IMR-90 (cell line): ENCODE measurements at regions not wholly inside any gene's neighbourhood (a gene's known extent, or its start where the extent isn't known, plus 50 kb on each side); places are given as distances from the start of the nearest gene placed in this dataset.

Experiments used
- ATAC-seq: fragments of 200-7000 bp; cut with Tn5 transposase; 2 replicates; pipeline ENCODE4 v1.9.1; 2020; ENCODE audit warnings: low read depth, mild to moderate bottlenecking, moderate library complexity
- BruUV-seq: library from RNA; stranded (reverse); fragments of 400-500 nt; replicated peaks from 2 replicates; lab custom pipeline; 2021; lab: Mats Ljungman, UMichigan
- CTCF ChIA-PET: fragments of 300-600 bp; formaldehyde crosslinking; extraction: SDS; loops from one replicate; lab custom pipeline; 2021; ENCODE audit warnings: antibody characterized with exemption; lab: Yijun Ruan, JAX
- POLR2A ChIA-PET: fragments of 300-600 bp; sonication (Branson Sonifier 250); formaldehyde crosslinking; loops from one replicate; lab custom pipeline; 2022; ENCODE audit warnings: antibody characterized with exemption; ENCODE audit not compliant: unreplicated experiment; lab: Charles Lee
- DNase-seq: peaks from one replicate; pipeline ENCODE4 v3.0.0; 2013
- H2AFZ ChIP-seq: replicated peaks from 2 replicates; pipeline ENCODE3; 2013; ENCODE audit warnings: low read length, mild to moderate bottlenecking; ENCODE audit not compliant: poor library complexity
- H2AK5ac ChIP-seq: 2 replicates; pipeline ENCODE4 v1.6.1; 2013; ENCODE audit warnings: low read depth, low read length, inconsistent platforms
- H2AK9ac ChIP-seq: replicated peaks from 2 replicates; pipeline ENCODE3; 2013; ENCODE audit warnings: mild to moderate bottlenecking, low read depth, low read length, moderate library complexity; ENCODE audit not compliant: poor library complexity
- H2BK120ac ChIP-seq: 2 replicates; pipeline ENCODE4 v1.6.1; 2013; ENCODE audit warnings: low read depth, low read length, inconsistent platforms
- H2BK15ac ChIP-seq: 3 replicates; pipeline ENCODE4 v1.6.1; 2013; ENCODE audit warnings: low read depth, low read length, inconsistent platforms
- H2BK20ac ChIP-seq: 2 replicates; pipeline ENCODE4 v1.6.1; 2013; ENCODE audit warnings: low read depth, mild to moderate bottlenecking, inconsistent platforms, low read length, moderate library complexity
- H2BK5ac ChIP-seq: 2 replicates; pipeline ENCODE4 v1.6.1; 2013; ENCODE audit warnings: mild to moderate bottlenecking, low read depth, low read length, inconsistent platforms; ENCODE audit not compliant: poor library complexity, severe bottlenecking
- H3K14ac ChIP-seq: replicated peaks from 2 replicates; pipeline ENCODE4 v1.6.1; 2013; ENCODE audit warnings: low read depth, low read length, inconsistent platforms
- H3K18ac ChIP-seq: 2 replicates; pipeline ENCODE4 v1.6.1; 2013; ENCODE audit warnings: low read depth, low read length, control low read depth
- H3K23ac ChIP-seq: 2 replicates; pipeline ENCODE4 v1.6.1; 2013; ENCODE audit warnings: low read depth, low read length, inconsistent platforms
- H3K27ac ChIP-seq: 2 replicates; pipeline ENCODE4 v1.5.1; 2013; ENCODE audit warnings: mild to moderate bottlenecking, control low read depth, low read length; ENCODE audit not compliant: insufficient read depth
- H3K27me3 ChIP-seq: 2 replicates; pipeline ENCODE4 v1.6.1; 2013; ENCODE audit warnings: low read length; ENCODE audit not compliant: control insufficient read depth, insufficient read depth
- H3K36me3 ChIP-seq: 2 replicates; pipeline ENCODE4 v1.6.1; 2013; ENCODE audit warnings: low read length, mixed read lengths; ENCODE audit not compliant: control insufficient read depth, insufficient read depth
- H3K4ac ChIP-seq: 2 replicates; pipeline ENCODE4 v1.6.1; 2013; ENCODE audit warnings: low read depth, low read length, inconsistent platforms
- H3K4me1 ChIP-seq: 2 replicates; pipeline ENCODE4 v1.6.1; 2013; ENCODE audit warnings: low read length, mixed read lengths; ENCODE audit not compliant: control insufficient read depth, insufficient read depth
- H3K4me2 ChIP-seq: 2 replicates; pipeline ENCODE4 v1.6.1; 2013; ENCODE audit warnings: low read depth, mild to moderate bottlenecking, control low read depth, low read length, moderate library complexity
- H3K4me3 ChIP-seq: 2 replicates; pipeline ENCODE4 v1.5.1; 2013; ENCODE audit warnings: low read depth, mild to moderate bottlenecking, control low read depth, low read length, moderate library complexity; ENCODE audit not compliant: insufficient read depth
- H3K56ac ChIP-seq: 2 replicates; pipeline ENCODE4 v1.6.1; 2013; ENCODE audit warnings: low read length, inconsistent platforms; ENCODE audit not compliant: insufficient read depth; ENCODE audit errors: extremely low read depth
- H3K79me1 ChIP-seq, 2 experiments: 2 replicates each; pipeline ENCODE4 v1.6.1; 2013; ENCODE audit warnings: low read length in 2 of 2, inconsistent platforms in 1 of 2, low read depth in 1 of 2
- H3K9ac ChIP-seq: 2 replicates; pipeline ENCODE4 v1.6.1; 2013; ENCODE audit warnings: low read depth, low read length, control low read depth
- H3K9me1 ChIP-seq: 2 replicates; pipeline ENCODE4 v1.6.1; 2013; ENCODE audit warnings: low read length, inconsistent platforms; ENCODE audit not compliant: insufficient read depth
- H3K9me3 ChIP-seq: 2 replicates; pipeline ENCODE4 v1.6.1; 2013; ENCODE audit warnings: low read length; ENCODE audit not compliant: control insufficient read depth, insufficient read depth
- H4K20me1 ChIP-seq: 2 replicates; pipeline ENCODE4 v1.6.1; 2013; ENCODE audit warnings: low read length, inconsistent platforms; ENCODE audit not compliant: insufficient read depth
- H4K5ac ChIP-seq: 2 replicates; pipeline ENCODE4 v1.6.1; 2013; ENCODE audit warnings: mild to moderate bottlenecking, low read depth, low read length, control low read depth
- H4K8ac ChIP-seq, 2 experiments: 2 replicates each; pipeline ENCODE4 v1.6.1; 2013; ENCODE audit warnings: low read depth in 2 of 2, low read length in 2 of 2, control low read depth in 1 of 2, inconsistent platforms in 1 of 2
- H4K91ac ChIP-seq: 2 replicates; pipeline ENCODE4 v1.6.1; 2013; ENCODE audit warnings: low read depth, low read length, inconsistent platforms; ENCODE audit not compliant: insufficient read depth
- BHLHE40 ChIP-seq: fragments of 150-350 bp; IDR thresholded peaks from 2 replicates; pipeline ENCODE4 v1.6.1; 2016; ENCODE audit warnings: mild to moderate bottlenecking, low read depth, low read length
- CHD1 ChIP-seq: IDR thresholded peaks from 2 replicates; pipeline ENCODE4 v1.6.1; 2012; ENCODE audit warnings: low read depth, low read length, improper control_type of control experiment
- CTCF ChIP-seq: conservative IDR thresholded peaks from 2 replicates; pipeline ENCODE4 v1.5.1; 2012; ENCODE audit warnings: mild to moderate bottlenecking, low read depth, low read length, improper control_type of control experiment
- MAFK ChIP-seq: IDR thresholded peaks from 2 replicates; pipeline ENCODE4 v1.6.1; 2012; ENCODE audit warnings: low read depth, low read length, improper control_type of control experiment
- NFE2L2 ChIP-seq: fragments of 150-350 bp; IDR thresholded peaks from 2 replicates; pipeline ENCODE4 v1.6.1; 2016; ENCODE audit warnings: low read depth, mild to moderate bottlenecking, low read length
- RAD21 ChIP-seq: IDR thresholded peaks from 2 replicates; pipeline ENCODE4 v1.6.1; 2012; ENCODE audit warnings: low read length, improper control_type of control experiment
- WGBS, 2 experiments: methylation state at CpG; one replicate each; pipeline versions ENCODE4 v1.1.5 to v1.1.7; 2013; ENCODE audit warnings: missing lambda C conversion rate in 2 of 2; ENCODE audit not compliant: insufficient read length in 1 of 2; ENCODE audit errors: extremely low coverage in 2 of 2; 5-methylcytosine and 5-hydroxymethylcytosine counted together
- dilution Hi-C: fragments of 300-500 bp; cut with HindIII; formaldehyde crosslinking; loops from one replicate; pipeline ENCODE4 v1.14.3; 2018; ENCODE audit warnings: low sequenced_read_pairs; ENCODE audit not compliant: unreplicated experiment
- in situ Hi-C: fragments of 300-500 bp; cut with MboI; formaldehyde crosslinking; loops from 3 replicates; pipeline ENCODE4 v1.14.3; 2019; ENCODE audit warnings: low sequenced_read_pairs, inconsistent platforms, mixed read lengths
- intact Hi-C: fragments of 100-400 bp; cut with micrococcal nuclease; formaldehyde crosslinking; loops from 2 replicates; pipeline ENCODE4 v1.10.0; 2022

GRCh38 chr2:116057538-116057937 lies 1615.1 kb downstream of the DPP10 start:
- DNase-seq (no peak), ATAC-seq (no peak)
- no peak overlapping the region for H4K91ac ChIP-seq
- H2BK15ac ChIP-seq, result no peak overlapping the region
- H3K23ac ChIP-seq, result no peak overlapping the region
- H4K20me1 ChIP-seq, result no peaks in the 10 kb centered on the region
- no peak overlapping the region for H3K18ac ChIP-seq
- TF ChIP-seq BHLHE40 (no peak), CTCF (no peak), NFE2L2 (no peak), CHD1 (no peak), MAFK (no peak), RAD21 (no peak)
- H3K9me3 ChIP-seq, result peaks cover 3% of the 10 kb centered on the region; the same call in 1 of the 2 replicates
- dilution Hi-C loops (no loop called here), in situ Hi-C loops (no loop called here), intact Hi-C loops (no loop called here)
- no peak overlapping the region for H2AK9ac ChIP-seq
- no CpG with 5 or more reads among the region's 2 CpGs for WGBS, 2 experiments
- H3K4me1 ChIP-seq, result no peaks in the 10 kb centered on the region
- POLR2A ChIA-PET, result no interaction called here
- no peak overlapping the region for H2BK5ac ChIP-seq
- H3K4ac ChIP-seq, result no peak overlapping the region
- no peak overlapping the region for H3K4me3 ChIP-seq
- H2AFZ ChIP-seq, result no peak overlapping the region
- H4K5ac ChIP-seq, result no peak overlapping the region
- H2BK20ac ChIP-seq, result no peak overlapping the region
- H3K9me1 ChIP-seq, result no peaks in the 10 kb centered on the region
- no peak overlapping the region for H3K14ac ChIP-seq
- no peak overlapping the region for H3K27ac ChIP-seq
- no peak overlapping the region for H3K56ac ChIP-seq
- H3K4me2 ChIP-seq, result no peak overlapping the region
- CTCF ChIA-PET, result no interaction called here
- H2BK120ac ChIP-seq, result no peak overlapping the region
- H3K9ac ChIP-seq, result no peak overlapping the region
- H3K79me1 ChIP-seq, result no peaks in the 10 kb centered on the region
- H4K8ac ChIP-seq, result no peak overlapping the region
- no peaks in the 10 kb centered on the region for H3K36me3 ChIP-seq
- BruUV-seq, result no TSS peak
- no peaks in the 10 kb centered on the region for H3K27me3 ChIP-seq
- no peak overlapping the region for H2AK5ac ChIP-seq
